OCI-LY1 (cell line): ENCODE measurements at regions not wholly inside any gene's neighbourhood (a gene's known extent, or its start where the extent isn't known, plus 50 kb on each side); places are given as distances from the start of the nearest gene placed in this dataset.

Experiments
- EZH2 ChIP-seq: fragments of 200-600 bp; sonication (generic), shearing (Covaris generic); IDR thresholded peaks from 2 replicates; pipeline ENCODE4 v1.8.0; 2017; ENCODE audit warnings: borderline replicate concordance, mixed run types, mild to moderate bottlenecking, antibody characterized with exemption, low read length, moderate library complexity, mixed read lengths
- TF ChIP-seq, protein P1 (sequence below): fragments of 200-600 bp; sonication (generic), shearing (Covaris generic); IDR thresholded peaks from 2 replicates; pipeline ENCODE4 v1.5.1; 2017; ENCODE audit warnings: mild to moderate bottlenecking, antibody characterized with exemption, low read length, moderate library complexity, mixed read lengths

DNA sequence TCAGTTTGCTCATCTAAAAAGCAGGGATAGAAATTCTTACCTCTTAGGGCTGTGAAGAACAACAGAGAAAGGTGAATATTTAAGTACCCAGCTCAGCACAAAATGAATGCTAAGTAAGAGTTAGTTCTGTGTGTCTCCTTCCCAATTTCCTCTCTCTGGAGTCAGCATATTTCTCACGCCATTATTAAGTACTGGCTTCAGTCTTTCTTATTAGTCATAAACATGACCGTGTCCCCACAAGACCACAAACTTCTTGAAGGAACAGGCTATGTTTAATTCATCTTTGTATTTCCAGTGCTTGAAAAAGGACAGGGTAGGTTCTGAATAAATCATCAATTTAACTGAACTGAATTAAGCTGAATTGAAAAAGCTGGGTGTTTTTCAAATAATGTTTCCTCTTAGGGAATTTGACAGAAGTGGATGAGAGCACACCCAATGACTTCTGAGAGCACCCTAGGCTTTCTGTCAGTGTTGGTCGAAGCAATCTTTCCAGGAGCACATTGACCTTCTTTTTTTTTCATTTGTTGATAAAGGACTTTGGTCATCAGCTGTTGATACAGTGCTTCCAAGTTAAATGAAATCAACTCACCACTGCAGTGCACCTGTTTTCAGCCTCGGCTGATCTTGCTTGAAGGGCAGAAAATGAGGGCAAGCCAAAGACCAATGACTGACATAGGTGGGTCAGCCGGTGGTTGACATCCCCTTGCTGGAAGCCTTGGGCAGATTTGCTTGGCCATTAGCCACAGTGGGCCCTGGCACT, 324.6 kb downstream of the MFSD1 start:
- TF ChIP-seq EZH2, result no peak
- TF ChIP-seq, protein P1, sequence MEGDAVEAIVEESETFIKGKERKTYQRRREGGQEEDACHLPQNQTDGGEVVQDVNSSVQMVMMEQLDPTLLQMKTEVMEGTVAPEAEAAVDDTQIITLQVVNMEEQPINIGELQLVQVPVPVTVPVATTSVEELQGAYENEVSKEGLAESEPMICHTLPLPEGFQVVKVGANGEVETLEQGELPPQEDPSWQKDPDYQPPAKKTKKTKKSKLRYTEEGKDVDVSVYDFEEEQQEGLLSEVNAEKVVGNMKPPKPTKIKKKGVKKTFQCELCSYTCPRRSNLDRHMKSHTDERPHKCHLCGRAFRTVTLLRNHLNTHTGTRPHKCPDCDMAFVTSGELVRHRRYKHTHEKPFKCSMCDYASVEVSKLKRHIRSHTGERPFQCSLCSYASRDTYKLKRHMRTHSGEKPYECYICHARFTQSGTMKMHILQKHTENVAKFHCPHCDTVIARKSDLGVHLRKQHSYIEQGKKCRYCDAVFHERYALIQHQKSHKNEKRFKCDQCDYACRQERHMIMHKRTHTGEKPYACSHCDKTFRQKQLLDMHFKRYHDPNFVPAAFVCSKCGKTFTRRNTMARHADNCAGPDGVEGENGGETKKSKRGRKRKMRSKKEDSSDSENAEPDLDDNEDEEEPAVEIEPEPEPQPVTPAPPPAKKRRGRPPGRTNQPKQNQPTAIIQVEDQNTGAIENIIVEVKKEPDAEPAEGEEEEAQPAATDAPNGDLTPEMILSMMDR, result no peak
